ENCODE measurements at regions not wholly inside any gene's neighbourhood (a gene's known extent, or its start where the extent isn't known, plus 50 kb on each side); places are given as distances from the start of the nearest gene placed in this dataset.

DNA sequence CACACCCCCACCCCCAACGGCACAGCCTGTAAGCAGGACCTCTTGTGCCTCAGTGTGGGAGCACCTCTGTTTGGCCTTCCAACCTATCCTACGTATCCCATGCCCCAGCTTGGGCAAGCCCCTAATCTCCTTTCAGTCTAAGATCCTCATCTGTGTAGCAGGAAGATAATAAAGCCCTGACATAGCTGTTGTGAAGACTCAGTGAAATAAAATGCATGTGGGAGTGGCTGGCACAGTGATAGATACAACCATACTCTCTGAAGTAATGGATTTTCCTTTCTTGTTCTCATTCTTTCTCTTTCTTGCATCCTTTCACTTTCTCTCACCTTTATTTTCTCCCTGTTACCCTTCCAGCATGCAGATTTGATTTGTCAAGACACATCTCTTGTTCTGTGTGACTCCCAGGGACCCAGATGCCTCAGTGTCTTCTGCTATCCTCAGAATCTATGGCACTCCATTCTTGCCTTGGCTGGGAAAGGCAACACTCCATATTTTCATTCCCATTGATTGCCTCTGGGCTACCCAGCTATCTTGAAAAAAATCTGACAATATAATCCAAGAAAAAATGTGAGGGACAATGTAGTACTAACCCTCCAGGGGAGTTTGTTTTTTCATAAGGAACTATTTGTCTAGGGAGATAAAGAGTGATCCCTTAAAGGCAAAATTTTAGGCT is 207.2 kb upstream of the SETBP1 start:
- no peak overlapping the region for H3K4me3 ChIP-seq (replicated peaks; ENCODE audit: insufficient read depth, low read length)
- H3K27me3 ChIP-seq (ENCODE audit: insufficient read depth, poor library complexity, severe bottlenecking) = no peaks in the 10 kb centered on the region
- H3K27ac ChIP-seq (replicated peaks) = no peak overlapping the region
- TF ChIP-seq SPI1 (IDR thresholded peaks at IDR 0.05; ENCODE audit: borderline replicate concordance, low read depth) (no peak), POLR2AphosphoS5 (IDR thresholded peaks at IDR 0.05; ENCODE audit: low read depth) (no peak), GABPA (IDR thresholded peaks at IDR 0.05; ENCODE audit: low read depth) (no peak)
- TF ChIP-seq, protein P1, sequence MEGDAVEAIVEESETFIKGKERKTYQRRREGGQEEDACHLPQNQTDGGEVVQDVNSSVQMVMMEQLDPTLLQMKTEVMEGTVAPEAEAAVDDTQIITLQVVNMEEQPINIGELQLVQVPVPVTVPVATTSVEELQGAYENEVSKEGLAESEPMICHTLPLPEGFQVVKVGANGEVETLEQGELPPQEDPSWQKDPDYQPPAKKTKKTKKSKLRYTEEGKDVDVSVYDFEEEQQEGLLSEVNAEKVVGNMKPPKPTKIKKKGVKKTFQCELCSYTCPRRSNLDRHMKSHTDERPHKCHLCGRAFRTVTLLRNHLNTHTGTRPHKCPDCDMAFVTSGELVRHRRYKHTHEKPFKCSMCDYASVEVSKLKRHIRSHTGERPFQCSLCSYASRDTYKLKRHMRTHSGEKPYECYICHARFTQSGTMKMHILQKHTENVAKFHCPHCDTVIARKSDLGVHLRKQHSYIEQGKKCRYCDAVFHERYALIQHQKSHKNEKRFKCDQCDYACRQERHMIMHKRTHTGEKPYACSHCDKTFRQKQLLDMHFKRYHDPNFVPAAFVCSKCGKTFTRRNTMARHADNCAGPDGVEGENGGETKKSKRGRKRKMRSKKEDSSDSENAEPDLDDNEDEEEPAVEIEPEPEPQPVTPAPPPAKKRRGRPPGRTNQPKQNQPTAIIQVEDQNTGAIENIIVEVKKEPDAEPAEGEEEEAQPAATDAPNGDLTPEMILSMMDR (IDR thresholded peaks at IDR 0.05; ENCODE audit: insufficient read depth, low read length) = no peak
- TF ChIP-seq, protein P2, sequence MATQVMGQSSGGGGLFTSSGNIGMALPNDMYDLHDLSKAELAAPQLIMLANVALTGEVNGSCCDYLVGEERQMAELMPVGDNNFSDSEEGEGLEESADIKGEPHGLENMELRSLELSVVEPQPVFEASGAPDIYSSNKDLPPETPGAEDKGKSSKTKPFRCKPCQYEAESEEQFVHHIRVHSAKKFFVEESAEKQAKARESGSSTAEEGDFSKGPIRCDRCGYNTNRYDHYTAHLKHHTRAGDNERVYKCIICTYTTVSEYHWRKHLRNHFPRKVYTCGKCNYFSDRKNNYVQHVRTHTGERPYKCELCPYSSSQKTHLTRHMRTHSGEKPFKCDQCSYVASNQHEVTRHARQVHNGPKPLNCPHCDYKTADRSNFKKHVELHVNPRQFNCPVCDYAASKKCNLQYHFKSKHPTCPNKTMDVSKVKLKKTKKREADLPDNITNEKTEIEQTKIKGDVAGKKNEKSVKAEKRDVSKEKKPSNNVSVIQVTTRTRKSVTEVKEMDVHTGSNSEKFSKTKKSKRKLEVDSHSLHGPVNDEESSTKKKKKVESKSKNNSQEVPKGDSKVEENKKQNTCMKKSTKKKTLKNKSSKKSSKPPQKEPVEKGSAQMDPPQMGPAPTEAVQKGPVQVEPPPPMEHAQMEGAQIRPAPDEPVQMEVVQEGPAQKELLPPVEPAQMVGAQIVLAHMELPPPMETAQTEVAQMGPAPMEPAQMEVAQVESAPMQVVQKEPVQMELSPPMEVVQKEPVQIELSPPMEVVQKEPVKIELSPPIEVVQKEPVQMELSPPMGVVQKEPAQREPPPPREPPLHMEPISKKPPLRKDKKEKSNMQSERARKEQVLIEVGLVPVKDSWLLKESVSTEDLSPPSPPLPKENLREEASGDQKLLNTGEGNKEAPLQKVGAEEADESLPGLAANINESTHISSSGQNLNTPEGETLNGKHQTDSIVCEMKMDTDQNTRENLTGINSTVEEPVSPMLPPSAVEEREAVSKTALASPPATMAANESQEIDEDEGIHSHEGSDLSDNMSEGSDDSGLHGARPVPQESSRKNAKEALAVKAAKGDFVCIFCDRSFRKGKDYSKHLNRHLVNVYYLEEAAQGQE (IDR thresholded peaks at IDR 0.05; ENCODE audit: insufficient replicate concordance, low read depth) = no peak
- DNase-seq (ENCODE audit: low read depth in 1 of 2, low spot score in 1 of 2) = no peak

- H3K27ac ChIP-seq (replicated peaks) = no peak overlapping the region
- no peak for DNase-seq (ENCODE audit: low read depth in 1 of 2, low spot score in 1 of 2)
- TF ChIP-seq, protein P1 (IDR thresholded peaks at IDR 0.05; ENCODE audit: insufficient read depth, low read length) = no peak
- TF ChIP-seq POLR2AphosphoS5 (IDR thresholded peaks at IDR 0.05; ENCODE audit: low read depth) = no peak
- TF ChIP-seq, protein P2 (IDR thresholded peaks at IDR 0.05; ENCODE audit: insufficient replicate concordance, low read depth) = no peak
- no peak for TF ChIP-seq GABPA (IDR thresholded peaks at IDR 0.05; ENCODE audit: low read depth)
- TF ChIP-seq SPI1 (IDR thresholded peaks at IDR 0.05; ENCODE audit: borderline replicate concordance, low read depth) = no peak
- H3K4me3 ChIP-seq (replicated peaks; ENCODE audit: insufficient read depth, low read length) = no peak overlapping the region
- no peaks in the 10 kb centered on the region for H3K27me3 ChIP-seq (ENCODE audit: insufficient read depth, poor library complexity, severe bottlenecking)
Observed at GRCh38 chr18:44474067-44474411, 206.6 kb upstream of the SETBP1 start.

- H3K4me3 ChIP-seq (replicated peaks; ENCODE audit: insufficient read depth, low read length) = no peak overlapping the region
- TF ChIP-seq, protein P2 (IDR thresholded peaks at IDR 0.05; ENCODE audit: insufficient replicate concordance, low read depth) = no peak
- TF ChIP-seq SPI1 (IDR thresholded peaks at IDR 0.05; ENCODE audit: borderline replicate concordance, low read depth) = no peak
- TF ChIP-seq, protein P1 (IDR thresholded peaks at IDR 0.05; ENCODE audit: insufficient read depth, low read length) = no peak
- TF ChIP-seq POLR2AphosphoS5 (IDR thresholded peaks at IDR 0.05; ENCODE audit: low read depth) = no peak
- TF ChIP-seq GABPA (IDR thresholded peaks at IDR 0.05; ENCODE audit: low read depth) = no peak
- no peaks in the 10 kb centered on the region for H3K27me3 ChIP-seq (ENCODE audit: insufficient read depth, poor library complexity, severe bottlenecking)
- DNase-seq (ENCODE audit: low read depth in 1 of 2, low spot score in 1 of 2) = no peak
- H3K27ac ChIP-seq (replicated peaks) = no peak overlapping the region
Observed at GRCh38 chr18:44474591-44474990, 206.1 kb upstream of the SETBP1 start.

All from HL-60 (cell line).